T-helper 2 cell treated with Interferon-gamma antibody and Interleukin-4, amounts not matched to agents 5 μg/mL and 100 μg/mL, for 36 hours (primary cell): ENCODE measurements at regions not wholly inside any gene's neighbourhood (a gene's known extent, or its start where the extent isn't known, plus 50 kb on each side); places are given as distances from the start of the nearest gene placed in this dataset.

Source experiments
- DNase-seq: peaks from one replicate; pipeline ENCODE4 v3.0.0; 2021; ENCODE audit warnings: low spot score
- H3K27ac Mint-ChIP-seq: one replicate; pipeline ENCODE4 v1.8.0; 2021; ENCODE audit warnings: mild to moderate bottlenecking, mixed read lengths
- H3K27me3 Mint-ChIP-seq: one replicate; pipeline ENCODE4 v1.8.0; 2021; ENCODE audit warnings: low read depth, mixed read lengths
- H3K36me3 Mint-ChIP-seq: one replicate; pipeline ENCODE4 v1.8.0; 2021; ENCODE audit warnings: low read depth, mixed read lengths
- H3K4me1 Mint-ChIP-seq: one replicate; pipeline ENCODE4 v1.8.0; 2021; ENCODE audit warnings: low read depth, mixed read lengths
- H3K4me3 Mint-ChIP-seq: one replicate; pipeline ENCODE4 v1.8.0; 2022; ENCODE audit warnings: mild to moderate bottlenecking, moderate library complexity, mixed read lengths
- H3K9me3 Mint-ChIP-seq: one replicate; pipeline ENCODE4 v1.8.0; 2021; ENCODE audit warnings: mixed read lengths

DNA sequence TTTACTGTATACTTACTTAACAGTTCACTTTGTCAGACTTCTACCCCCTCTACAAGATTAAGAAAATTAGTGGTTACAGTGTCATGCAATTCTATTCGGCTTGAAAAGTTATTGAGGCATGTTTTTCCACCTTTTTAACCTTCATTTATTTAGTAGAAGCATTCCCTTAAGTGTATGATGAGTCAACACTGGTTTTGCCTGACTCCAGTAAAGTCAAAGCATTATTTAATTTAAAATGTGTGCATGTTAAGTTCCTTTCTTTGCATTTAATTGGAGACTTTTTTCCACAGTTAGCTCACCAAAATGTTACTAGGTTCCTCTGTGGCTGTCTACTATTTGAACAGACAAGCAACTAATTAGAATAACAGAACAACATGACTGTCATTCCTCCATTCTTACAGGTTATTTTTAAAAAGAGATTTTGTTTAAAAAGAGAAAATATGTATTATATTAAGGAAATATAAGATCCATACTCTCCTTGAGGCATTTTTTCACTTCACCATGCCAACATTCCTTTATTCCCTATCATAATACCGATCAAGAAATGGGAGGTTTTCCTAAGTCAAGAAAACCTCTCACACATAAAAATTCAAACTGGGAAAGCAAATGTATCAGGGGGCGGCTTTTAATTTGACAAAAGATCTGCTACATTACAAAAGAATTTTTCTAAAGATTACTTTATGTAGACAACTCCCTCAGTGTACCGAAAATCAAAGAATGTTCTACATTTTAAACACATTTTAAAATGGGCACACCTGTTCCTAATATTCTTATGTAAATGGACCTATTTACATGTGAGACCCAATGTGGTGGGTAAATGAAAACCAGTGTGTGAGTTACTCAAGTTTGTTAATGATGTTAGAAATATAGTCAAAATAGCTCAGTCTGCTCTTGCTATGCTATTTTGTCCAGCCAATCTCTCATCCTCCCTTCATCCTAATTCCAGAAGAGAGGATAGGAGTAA is 361.2 kb downstream of the UTRN start:
- Mint-ChIP-seq H3K4me1 (no peaks in the 10 kb centered on the region), H3K27me3 (no peaks in the 10 kb centered on the region), H3K36me3 (peaks cover 12% of the 10 kb centered on the region), H3K9me3 (no peaks in the 10 kb centered on the region), H3K4me3 (no peak overlapping the region), H3K27ac (no peak overlapping the region)
- DNase-seq, result no peak

DNA sequence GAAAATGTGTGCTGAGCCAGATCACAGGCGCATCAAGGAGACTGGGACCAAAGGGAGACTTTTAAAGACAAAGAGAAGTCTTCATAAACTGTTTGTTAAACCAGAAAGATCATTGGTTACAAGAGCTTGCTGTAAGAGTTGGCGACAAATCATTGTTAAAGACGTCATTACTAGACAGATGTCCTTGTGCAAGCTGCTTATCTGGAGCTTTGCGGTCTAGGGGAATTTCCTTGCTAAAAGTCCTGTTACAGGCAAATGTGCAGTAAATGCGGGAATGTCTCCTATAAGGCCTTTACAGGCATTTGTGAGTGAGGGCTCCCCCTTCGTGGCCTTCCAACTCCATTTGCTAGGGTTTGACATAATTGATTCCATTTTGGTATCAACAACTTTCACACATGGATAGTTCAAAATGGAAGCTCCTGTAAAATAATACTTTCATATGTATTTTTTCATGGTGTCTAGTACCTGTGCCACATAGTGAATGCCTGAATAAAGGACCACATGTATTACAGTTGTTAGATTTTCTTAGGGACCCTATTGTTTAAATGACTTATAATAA is 362.4 kb downstream of the UTRN start:
- Mint-ChIP-seq H3K9me3 (no peaks in the 10 kb centered on the region), H3K4me1 (no peaks in the 10 kb centered on the region), H3K36me3 (peaks cover 19% of the 10 kb centered on the region), H3K27me3 (no peaks in the 10 kb centered on the region), H3K4me3 (no peak overlapping the region), H3K27ac (no peak overlapping the region)
- no peak for DNase-seq

DNA sequence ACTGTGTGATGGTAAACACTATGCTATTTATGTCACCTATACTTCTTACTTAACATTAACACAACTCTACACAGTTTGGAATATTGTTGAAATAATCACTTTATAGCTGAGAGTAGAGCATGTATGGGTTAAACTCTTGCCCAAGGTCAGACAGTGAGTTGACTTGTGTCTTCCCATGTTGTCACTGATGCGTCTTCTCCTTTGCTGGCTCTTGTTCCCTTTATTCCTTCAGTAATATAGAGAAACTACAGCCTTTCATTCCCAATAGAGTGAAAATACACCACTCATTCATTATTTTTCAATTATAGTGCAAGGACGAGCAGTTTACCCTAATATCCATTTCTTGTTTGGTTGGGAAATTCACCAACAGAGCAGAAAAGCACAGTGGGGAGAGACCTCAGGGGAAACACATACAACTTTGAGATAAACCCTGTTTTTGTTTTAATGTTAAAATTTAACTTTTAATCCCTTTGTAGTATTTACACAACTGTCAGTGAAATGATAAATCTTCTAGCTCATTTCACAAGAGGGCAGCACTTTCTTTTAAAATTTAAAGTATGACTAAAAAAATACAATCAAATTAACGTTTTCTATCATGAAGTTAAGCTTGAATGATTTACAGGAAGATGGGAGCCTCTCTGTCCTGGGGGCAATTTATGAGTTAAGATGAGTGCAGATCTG is 363.0 kb downstream of the UTRN start:
- H3K27me3 Mint-ChIP-seq, result no peaks in the 10 kb centered on the region
- H3K27ac Mint-ChIP-seq, result no peak overlapping the region
- DNase-seq, result no peak
- peaks cover 20% of the 10 kb centered on the region for H3K36me3 Mint-ChIP-seq
- H3K9me3 Mint-ChIP-seq, result no peaks in the 10 kb centered on the region
- no peak overlapping the region for H3K4me3 Mint-ChIP-seq
- peaks cover 4% of the 10 kb centered on the region for H3K4me1 Mint-ChIP-seq

DNA sequence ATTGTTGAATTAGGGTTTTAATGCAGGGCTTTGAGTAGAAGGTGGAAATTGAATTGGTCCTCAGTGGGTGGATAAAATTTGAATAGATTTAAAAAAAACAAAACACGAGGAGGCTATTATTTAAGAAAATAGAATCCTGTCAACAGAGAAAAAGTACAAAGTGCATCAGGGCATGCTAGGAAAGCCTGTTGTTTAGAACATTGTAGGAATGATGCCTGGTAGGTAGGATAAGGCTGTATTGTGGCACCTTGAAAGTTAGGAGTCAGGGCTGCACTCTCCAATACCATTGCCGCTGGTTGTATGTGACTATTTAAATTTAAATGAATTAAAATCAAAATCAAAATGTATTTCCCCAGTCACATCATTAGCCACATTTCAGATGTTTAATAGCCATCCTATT is 363.9 kb downstream of the UTRN start:
- no peaks in the 10 kb centered on the region for H3K9me3 Mint-ChIP-seq
- no peak overlapping the region for H3K4me3 Mint-ChIP-seq
- DNase-seq, result no peak
- H3K27me3 Mint-ChIP-seq, result no peaks in the 10 kb centered on the region
- peaks cover 20% of the 10 kb centered on the region for H3K36me3 Mint-ChIP-seq
- peaks cover 8% of the 10 kb centered on the region for H3K4me1 Mint-ChIP-seq
- no peak overlapping the region for H3K27ac Mint-ChIP-seq

DNA sequence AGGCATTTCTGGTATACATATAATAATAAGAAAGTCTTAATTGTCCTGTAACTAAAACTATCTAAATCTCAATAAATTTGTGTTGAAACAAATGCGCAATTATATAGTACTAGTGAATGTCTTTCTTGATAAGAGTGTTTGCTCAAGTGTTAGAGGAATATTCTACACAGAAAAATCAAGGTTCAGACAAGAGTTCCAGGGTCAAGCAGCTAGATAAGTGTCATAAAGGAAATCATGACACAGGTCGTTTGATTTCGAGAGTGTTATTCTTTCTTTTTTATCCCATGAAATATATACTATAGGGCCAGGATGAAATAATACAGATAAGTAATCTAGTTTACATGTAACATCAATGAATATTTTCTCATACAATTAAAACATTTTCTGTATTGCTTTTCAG is 366.1 kb downstream of the UTRN start:
- no peak overlapping the region for H3K4me3 Mint-ChIP-seq
- H3K27ac Mint-ChIP-seq, result no peak overlapping the region
- DNase-seq, result no peak

DNA sequence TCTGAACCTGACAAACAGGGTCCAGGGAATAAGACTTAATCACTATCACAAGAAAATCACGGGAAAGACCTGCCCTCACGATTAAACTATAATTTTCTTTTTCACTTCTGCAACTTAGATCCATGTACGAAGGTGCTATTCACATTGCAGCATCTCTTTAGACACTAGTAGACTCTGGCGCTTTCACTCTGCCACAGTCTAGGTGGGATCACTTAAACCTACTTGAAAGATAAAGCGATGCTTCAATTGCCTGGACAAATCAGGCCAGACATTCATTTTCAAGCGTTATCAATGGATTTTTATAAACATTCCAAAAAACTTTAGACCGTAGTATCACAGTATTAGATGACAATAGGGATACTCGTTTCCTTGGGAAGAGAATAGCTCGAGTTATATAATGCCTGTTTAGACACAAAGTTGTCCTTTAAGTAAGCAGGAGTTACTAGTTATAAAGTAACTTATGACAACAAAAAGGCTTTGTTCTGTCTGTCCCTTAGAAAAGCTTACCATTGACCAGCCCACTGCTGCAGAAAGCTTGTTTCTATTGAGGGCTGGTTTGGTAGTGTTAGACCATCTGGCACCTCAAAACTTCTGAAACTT is 367.3 kb downstream of the UTRN start:
- Mint-ChIP-seq H3K36me3 (peaks cover 17% of the 10 kb centered on the region), H3K9me3 (no peaks in the 10 kb centered on the region), H3K27ac (no peak overlapping the region), H3K27me3 (no peaks in the 10 kb centered on the region), H3K4me3 (no peak overlapping the region), H3K4me1 (peaks cover 9% of the 10 kb centered on the region)
- DNase-seq, result no peak

More for the DNA sequence above, 366.1 kb downstream of the UTRN start:
- Mint-ChIP-seq H3K27me3 (no peaks in the 10 kb centered on the region), H3K9me3 (no peaks in the 10 kb centered on the region), H3K4me1 (peaks cover 9% of the 10 kb centered on the region), H3K36me3 (peaks cover 20% of the 10 kb centered on the region)

DNA sequence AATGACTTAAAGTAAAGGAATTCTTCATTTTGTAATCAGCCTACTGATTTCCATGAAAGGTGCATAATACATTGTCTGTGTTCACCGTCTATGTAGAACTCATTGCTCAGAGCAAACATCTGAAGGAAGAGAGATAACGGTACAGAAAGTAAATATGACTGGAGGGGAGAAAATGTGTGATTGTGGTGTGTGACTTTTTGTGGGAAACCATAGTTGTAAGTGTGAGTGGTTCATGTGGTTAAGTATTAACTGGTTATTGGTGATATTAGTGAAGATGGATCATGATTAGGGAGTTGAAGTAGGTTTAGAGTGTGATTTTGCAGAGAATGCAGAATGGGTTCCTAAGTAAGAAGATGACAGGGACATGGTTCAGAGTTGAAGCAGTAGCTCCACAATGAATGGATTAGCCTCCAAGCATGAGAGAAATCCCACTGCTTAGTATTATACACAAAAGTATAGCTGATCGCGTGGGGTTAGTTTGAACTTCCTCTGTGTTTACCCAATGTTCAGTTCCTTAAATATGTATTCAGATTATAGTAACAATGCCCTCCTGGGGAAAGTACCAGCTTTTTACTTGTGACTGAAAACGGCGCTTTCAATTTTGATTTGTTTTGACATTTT is 368.9 kb downstream of the UTRN start:
- Mint-ChIP-seq H3K9me3 (no peaks in the 10 kb centered on the region), H3K27me3 (no peaks in the 10 kb centered on the region), H3K36me3 (peaks cover 16% of the 10 kb centered on the region), H3K27ac (no peak overlapping the region), H3K4me3 (peak overlapping the region; percentile 0), H3K4me1 (peaks cover 21% of the 10 kb centered on the region)
- no peak for DNase-seq

DNA sequence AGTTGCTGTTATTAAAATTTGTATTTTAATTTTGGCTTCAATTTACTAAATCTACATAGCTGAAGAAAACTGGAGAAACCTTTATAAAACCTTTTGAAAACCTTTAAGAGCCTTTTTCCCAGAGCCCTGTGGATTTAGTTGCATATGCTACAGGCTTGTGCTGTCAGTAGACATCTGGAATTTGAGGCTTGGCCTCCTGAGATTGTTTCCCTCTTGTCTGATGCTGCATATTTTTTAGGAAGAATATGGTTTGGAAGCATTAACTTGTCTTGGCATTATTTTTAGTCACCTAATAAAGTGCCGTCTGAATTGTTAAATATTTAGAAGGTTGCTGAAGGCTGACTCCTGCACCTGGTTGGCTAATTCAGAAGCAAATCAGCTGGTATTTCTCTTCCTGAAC is 369.4 kb downstream of the UTRN start:
- Mint-ChIP-seq H3K36me3 (peaks cover 14% of the 10 kb centered on the region), H3K27ac (no peak overlapping the region), H3K4me3 (no peak overlapping the region), H3K9me3 (no peaks in the 10 kb centered on the region), H3K27me3 (no peaks in the 10 kb centered on the region), H3K4me1 (peaks cover 26% of the 10 kb centered on the region)
- DNase-seq, result no peak

DNA sequence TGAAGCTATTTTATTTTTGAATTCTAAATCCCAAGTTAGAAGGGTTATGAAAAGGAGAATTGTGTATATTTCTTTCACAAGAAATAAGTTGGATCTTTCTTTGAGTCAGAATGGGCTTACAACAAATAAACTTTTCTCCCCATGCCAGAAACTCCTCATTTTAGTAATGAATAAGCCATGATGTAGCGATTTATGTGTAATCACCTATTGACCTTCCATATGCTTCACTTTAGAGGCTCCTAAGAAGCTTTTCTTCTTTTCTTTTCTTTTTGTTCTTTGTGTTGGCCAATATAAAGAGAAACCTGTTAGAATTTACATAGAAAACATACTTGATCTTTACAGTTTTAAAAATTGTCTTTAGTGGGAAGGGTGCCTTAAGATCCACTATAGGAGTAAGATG is 370.2 kb downstream of the UTRN start:
- Mint-ChIP-seq H3K36me3 (peaks cover 9% of the 10 kb centered on the region), H3K27me3 (no peaks in the 10 kb centered on the region), H3K4me3 (no peak overlapping the region), H3K4me1 (peaks cover 32% of the 10 kb centered on the region), H3K9me3 (no peaks in the 10 kb centered on the region), H3K27ac (no peak overlapping the region)
- DNase-seq, result no peak

DNA sequence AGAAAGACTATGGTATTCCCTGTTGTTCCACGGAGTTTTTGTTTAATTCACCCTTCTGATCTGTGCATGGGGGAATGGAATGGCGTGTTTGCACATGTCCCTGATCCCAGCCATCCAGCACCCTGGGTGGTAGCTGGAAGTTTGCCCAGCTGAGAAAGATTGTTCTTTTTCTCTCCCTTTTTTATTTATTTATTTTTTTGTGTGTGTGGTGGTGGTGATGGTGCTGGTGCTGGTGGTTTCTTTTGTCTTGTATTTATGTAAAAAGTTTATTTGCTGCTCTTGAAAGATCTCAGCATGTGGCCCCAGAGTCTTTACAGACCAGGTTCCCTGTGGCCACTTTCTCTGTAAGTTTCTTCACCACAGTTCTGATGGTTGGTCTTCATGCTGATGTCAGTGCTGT is 372.6 kb downstream of the UTRN start:
- Mint-ChIP-seq H3K36me3 (peaks cover 3% of the 10 kb centered on the region), H3K4me1 (peaks cover 34% of the 10 kb centered on the region), H3K27me3 (no peaks in the 10 kb centered on the region), H3K4me3 (no peak overlapping the region), H3K27ac (no peak overlapping the region), H3K9me3 (no peaks in the 10 kb centered on the region)
- no peak for DNase-seq

DNA sequence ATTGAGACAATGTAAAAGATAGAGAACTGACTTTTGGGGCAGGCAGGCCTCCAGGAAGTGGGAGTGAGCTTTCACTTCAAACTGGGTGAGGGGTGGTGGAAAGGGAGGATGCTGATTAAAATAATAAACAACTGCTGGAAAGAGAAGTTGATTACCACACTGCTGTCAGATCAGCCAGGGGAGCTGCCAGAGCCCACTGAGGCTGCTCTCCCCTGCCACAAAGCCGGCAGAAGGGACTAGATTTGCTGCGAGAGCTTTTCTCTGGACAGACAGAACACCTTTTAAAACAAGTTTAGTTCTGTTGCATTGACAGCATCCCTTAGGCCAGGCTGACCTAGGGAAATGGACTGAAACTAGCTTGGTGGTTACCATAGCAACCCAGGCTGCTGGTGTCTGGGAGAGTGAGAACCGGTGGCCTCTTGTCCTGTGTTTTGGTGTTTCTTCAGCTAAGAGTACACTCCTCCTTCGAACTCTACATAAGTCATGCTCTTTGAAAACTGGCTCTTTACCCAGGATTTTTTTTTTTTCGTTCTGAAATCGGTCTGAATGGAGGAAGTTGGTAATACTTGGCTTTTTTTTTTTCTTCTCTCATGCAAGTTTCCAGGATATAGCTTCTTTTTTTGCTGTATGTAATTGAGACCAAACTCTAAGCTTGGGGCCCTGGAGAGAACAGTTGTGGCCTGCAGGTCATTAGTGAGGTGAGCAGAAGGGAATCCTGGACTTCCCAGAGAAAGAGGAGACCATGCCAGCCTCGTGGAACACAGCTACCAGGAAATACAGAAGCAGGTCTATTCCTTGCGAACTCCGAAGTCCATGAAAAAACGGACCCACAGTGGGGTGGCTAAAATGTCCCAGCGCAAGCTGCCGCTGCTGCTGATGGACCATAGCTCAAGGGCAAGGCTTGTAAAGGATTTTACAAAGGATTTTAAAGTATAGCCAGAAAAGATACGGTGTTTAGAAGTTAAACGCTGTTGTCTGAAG is 374.4 kb downstream of the UTRN start:
- H3K4me3 Mint-ChIP-seq, result peak overlapping the region; percentile 41

DNA sequence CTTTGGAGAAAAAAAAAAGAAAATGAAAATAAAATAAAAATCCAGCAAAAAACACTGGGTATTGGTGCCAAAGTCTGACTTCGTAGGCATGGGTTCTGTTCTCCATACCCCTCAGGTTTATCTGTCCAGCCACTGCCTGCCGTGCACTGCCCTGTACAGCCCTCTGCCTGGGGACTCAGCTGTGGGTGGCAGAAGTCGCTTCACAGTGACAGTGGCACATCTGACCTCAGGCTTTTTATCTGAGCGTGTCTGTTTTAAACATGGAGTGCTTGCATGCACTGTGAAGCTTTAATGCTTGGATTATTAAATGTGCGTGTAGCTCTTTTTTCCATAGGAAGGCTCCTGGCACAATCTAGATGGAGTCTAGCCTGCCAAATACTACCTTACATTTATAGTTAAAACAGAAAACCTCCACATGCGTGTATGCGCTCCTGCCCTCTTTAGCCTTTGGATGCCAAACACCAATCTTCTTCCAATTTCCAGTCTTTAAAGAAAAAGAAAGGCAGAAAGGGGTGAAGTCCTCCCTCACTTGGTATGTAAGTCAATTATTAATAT is 375.5 kb downstream of the UTRN start:
- no peak overlapping the region for H3K27ac Mint-ChIP-seq
- no peaks in the 10 kb centered on the region for H3K27me3 Mint-ChIP-seq
- peaks cover 1% of the 10 kb centered on the region for H3K36me3 Mint-ChIP-seq
- H3K4me3 Mint-ChIP-seq, result no peak overlapping the region
- H3K9me3 Mint-ChIP-seq, result no peaks in the 10 kb centered on the region
- peaks cover 36% of the 10 kb centered on the region for H3K4me1 Mint-ChIP-seq
- DNase-seq, result no peak

More for the DNA sequence above, 374.4 kb downstream of the UTRN start:
- peak; percentile 6 for DNase-seq
- Mint-ChIP-seq H3K9me3 (no peaks in the 10 kb centered on the region), H3K4me1 (peaks cover 31% of the 10 kb centered on the region), H3K27me3 (no peaks in the 10 kb centered on the region), H3K36me3 (peaks cover 1% of the 10 kb centered on the region), H3K27ac (peak overlapping the region; percentile 75)
